ENCODE measurements at regions not wholly inside any gene's neighbourhood (a gene's known extent, or its start where the extent isn't known, plus 50 kb on each side); places are given as distances from the start of the nearest gene placed in this dataset.

DNA sequence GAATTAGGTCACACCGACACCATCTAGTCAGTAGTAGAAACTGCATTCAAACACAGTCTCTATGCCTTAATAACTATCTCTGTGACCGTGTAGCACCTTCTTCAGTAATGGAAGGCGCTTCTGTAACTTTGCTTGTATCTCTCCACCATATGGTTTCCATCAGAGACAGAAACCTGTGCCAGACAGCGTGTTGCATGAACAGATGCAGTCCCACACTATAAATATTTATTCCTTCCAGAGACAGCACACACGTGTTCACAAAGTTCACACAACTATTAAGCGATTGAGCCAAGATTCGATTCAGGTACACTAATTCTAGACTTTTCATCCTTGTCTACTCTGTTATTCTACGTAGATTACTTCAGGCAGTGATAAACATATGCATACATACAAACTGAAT lies 873.9 kb upstream of the MBL2 start:
- TF ChIP-seq, protein P1, sequence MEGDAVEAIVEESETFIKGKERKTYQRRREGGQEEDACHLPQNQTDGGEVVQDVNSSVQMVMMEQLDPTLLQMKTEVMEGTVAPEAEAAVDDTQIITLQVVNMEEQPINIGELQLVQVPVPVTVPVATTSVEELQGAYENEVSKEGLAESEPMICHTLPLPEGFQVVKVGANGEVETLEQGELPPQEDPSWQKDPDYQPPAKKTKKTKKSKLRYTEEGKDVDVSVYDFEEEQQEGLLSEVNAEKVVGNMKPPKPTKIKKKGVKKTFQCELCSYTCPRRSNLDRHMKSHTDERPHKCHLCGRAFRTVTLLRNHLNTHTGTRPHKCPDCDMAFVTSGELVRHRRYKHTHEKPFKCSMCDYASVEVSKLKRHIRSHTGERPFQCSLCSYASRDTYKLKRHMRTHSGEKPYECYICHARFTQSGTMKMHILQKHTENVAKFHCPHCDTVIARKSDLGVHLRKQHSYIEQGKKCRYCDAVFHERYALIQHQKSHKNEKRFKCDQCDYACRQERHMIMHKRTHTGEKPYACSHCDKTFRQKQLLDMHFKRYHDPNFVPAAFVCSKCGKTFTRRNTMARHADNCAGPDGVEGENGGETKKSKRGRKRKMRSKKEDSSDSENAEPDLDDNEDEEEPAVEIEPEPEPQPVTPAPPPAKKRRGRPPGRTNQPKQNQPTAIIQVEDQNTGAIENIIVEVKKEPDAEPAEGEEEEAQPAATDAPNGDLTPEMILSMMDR (conservative IDR thresholded peaks at IDR 0.05) = no peak
- no peak for TF ChIP-seq EZH2 (IDR thresholded peaks at IDR 0.05; ENCODE audit: low read depth)
